Bronchial epithelial cell (primary cell): ENCODE measurements at regions not wholly inside any gene's neighbourhood (a gene's known extent, or its start where the extent isn't known, plus 50 kb on each side); places are given as distances from the start of the nearest gene placed in this dataset.

Source experiments
- DNase-seq: peaks from one replicate; pipeline ENCODE4 v3.0.0-alpha.2; 2010; ENCODE audit warnings: low read depth
- FAIRE-seq: peaks from 2 replicates; lab custom pipeline; 2011; peaks lifted over from hg19 to GRCh38; lab: Jason Lieb, UNC
- H3K27me3 ChIP-seq: 2 replicates; pipeline ENCODE4 v1.5.1; 2011; ENCODE audit warnings: low read length; ENCODE audit not compliant: control insufficient read depth, insufficient read depth
- H3K36me3 ChIP-seq: 2 replicates; pipeline ENCODE4 v1.5.1; 2011; ENCODE audit warnings: low read length; ENCODE audit not compliant: control insufficient read depth, insufficient read depth
- H3K4me3 ChIP-seq: 2 replicates; pipeline ENCODE4 v1.5.1; 2011; ENCODE audit warnings: mild to moderate bottlenecking, low read depth, low read length, control low read depth
- CTCF ChIP-seq: IDR thresholded peaks from 2 replicates; pipeline ENCODE4 v1.5.1; 2011; ENCODE audit warnings: mild to moderate bottlenecking, moderate library complexity, low read length, control low read depth, inconsistent platforms; ENCODE audit not compliant: insufficient read depth, severe bottlenecking

DNA sequence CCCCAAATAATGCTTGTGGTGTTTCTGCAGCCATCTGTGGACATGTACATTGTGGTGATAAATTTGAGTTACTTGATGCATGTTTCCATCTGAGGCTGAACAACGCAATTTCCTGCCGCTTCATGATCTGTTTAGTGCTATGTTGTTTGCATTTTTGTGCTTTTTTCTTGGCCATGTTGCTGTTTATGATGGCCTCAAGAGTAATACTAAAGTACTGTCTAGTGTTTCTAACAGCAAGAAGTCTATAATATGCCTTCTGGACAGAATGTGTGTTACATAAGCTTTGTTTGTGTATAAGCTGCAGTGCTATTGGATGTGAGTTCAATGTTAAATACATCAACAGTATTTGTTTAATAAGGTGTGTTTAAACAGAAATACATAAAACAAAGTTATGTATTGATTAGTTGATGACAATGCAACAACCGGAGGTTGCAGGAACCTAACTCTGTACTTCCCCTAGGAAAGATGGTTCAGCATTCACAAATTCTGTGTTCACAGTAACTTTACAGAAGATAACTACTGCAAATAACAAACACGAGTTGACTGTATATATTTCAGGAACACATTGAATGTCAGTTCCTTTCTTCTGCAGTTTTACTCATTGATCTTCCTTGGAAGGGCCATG is 114.8 kb upstream of the USP24 start:
- no peaks in the 10 kb centered on the region for H3K36me3 ChIP-seq
- no peak overlapping the region for H3K4me3 ChIP-seq
- H3K27me3 ChIP-seq, result no peaks in the 10 kb centered on the region
- no peak for TF ChIP-seq CTCF
- no peak for FAIRE-seq
- no peak for DNase-seq

- H3K27me3 ChIP-seq, result no peaks in the 10 kb centered on the region
- no peak for TF ChIP-seq CTCF
- no peak overlapping the region for H3K4me3 ChIP-seq
- FAIRE-seq (no peak), DNase-seq (no peak)
- no peaks in the 10 kb centered on the region for H3K36me3 ChIP-seq
These were observed 113.9 kb upstream of the USP24 start for GRCh38 chr1:55329091-55329490.

DNA sequence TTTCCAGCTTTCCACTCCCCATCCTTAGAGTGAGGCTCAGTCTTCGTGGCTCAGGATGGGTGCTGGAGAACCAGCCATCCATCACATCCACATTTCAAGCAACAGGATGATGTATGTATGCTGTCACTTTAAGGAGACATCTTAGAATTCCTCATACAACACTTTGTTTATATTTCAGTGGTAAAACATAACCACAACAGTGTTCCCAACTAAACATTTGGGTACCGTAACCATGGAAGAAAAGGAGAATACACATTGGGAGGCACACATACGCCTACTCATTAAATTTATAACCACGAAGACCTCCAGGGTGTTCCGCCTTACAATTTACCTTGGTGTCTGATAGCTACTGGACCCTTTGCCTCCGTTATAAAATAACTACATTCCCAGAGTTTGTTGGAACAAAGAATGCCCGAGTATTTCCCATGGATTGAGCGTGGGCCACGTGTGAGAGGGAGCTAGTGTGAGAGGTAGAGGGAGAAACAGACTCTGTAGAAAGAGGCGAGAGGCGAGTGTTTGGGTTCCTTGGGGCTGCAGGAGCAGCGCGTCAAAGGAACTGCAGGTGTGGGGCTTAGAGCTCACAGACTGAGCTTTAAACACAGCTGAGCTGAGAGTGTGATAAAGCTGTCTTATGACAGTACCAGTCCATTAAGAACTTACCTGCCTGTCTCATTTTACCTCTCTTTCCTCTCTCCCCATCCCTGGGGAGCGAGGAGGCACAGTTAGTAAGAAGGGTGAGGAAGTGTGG is 111.5 kb upstream of the USP24 start:
- DNase-seq, result no peak
- no peaks in the 10 kb centered on the region for H3K27me3 ChIP-seq
- no peak for TF ChIP-seq CTCF

DNA sequence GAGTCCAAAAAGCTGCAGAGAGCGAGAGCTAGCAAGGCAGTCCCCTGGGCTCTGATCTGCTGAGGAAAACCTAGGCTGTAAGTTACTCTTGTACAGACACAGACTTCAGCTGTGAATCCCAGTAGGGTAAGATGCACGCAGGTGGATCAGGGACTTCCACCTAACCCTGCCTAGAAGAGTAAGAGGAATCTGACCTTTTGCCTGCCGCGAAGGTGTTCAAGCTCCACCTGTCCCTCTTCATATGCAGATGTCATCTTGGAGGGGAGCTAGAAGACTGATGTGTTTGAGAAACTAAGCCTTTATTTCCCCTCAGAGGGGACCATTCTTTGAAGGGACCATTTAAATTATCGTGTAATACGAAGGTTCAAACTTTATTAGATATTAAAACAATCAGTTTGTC is 108.6 kb upstream of the USP24 start:
- Histone ChIP-seq H3K27me3 (no peaks in the 10 kb centered on the region), H3K4me3 (no peak overlapping the region), H3K36me3 (no peaks in the 10 kb centered on the region)
- FAIRE-seq (no peak), DNase-seq (no peak)
- no peak for TF ChIP-seq CTCF

More for the DNA sequence above, 111.5 kb upstream of the USP24 start:
- peak; percentile 32 for FAIRE-seq
- Histone ChIP-seq H3K4me3 (no peak overlapping the region), H3K36me3 (no peaks in the 10 kb centered on the region)

- Histone ChIP-seq H3K4me3 (no peak overlapping the region), H3K27me3 (no peaks in the 10 kb centered on the region), H3K36me3 (no peaks in the 10 kb centered on the region)
- no peak for FAIRE-seq
- no peak for DNase-seq
- no peak for TF ChIP-seq CTCF
These were observed 107.7 kb upstream of the USP24 start for GRCh38 chr1:55322842-55323241.
